Mesenteric fat pad (tissue), 1 donor: ENCODE measurements at regions not wholly inside any gene's neighbourhood (a gene's known extent, or its start where the extent isn't known, plus 50 kb on each side); places are given as distances from the start of the nearest gene placed in this dataset.
"Not testable (repeated sequence)": the region's sequence is repeated elsewhere in the genome, so short reads cannot be mapped to it uniquely, and the experiment has no call there.

Experiments used
- DNase-seq: peaks from one replicate; pipeline ENCODE4 v3.0.0-alpha.2; 2020; ENCODE audit warnings: low spot score
- donor health status: DM: yes; HTN: yes; CAD: no.

DNA sequence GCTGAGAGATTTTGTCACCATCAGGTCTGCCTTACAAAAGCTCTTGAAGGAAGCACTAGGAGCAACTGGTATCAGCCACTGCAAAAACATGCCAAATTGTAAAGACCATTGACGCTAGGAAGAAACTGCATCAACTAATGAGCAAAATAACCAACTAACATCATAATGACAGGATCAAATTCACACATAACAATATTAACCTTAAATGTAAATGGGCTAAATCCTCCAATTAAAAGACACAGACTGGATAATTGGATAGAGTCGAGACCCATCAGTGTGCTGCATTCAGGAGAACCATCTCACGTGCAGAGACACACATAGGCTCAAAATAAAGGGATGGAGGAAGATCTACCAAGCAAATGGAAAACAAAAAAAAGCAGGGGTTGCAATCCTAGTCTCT lies 53.1 kb upstream of the SELENOP start:
- DNase-seq = not testable (repeated sequence)
